Right atrium auricular region (tissue), 2 donors: ENCODE measurements at regions not wholly inside any gene's neighbourhood (a gene's known extent, or its start where the extent isn't known, plus 50 kb on each side); places are given as distances from the start of the nearest gene placed in this dataset.

Source experiments
- DNase-seq: peaks from one replicate; pipeline ENCODE4 v3.0.0-alpha.2; 2019; ENCODE audit warnings: low spot score
- H3K27ac ChIP-seq, 2 donors: fragments of 200-600 bp; sonication (generic); 1 replicate in 1 of 2; 2 replicates in 1 of 2; pipeline ENCODE4 v1.5.1; 2016 to 2019
- H3K27me3 ChIP-seq, 2 donors: fragments of 200-600 bp; sonication (generic); one replicate each; pipeline versions ENCODE4 v1.5.1 to v1.6.0; 2017 to 2019
- H3K36me3 ChIP-seq: fragments of 200-600 bp; sonication (generic); one replicate; pipeline ENCODE4 v1.5.1; 2016
- H3K4me1 ChIP-seq, 2 donors: fragments of 200-600 bp; sonication (generic); one replicate each; pipeline versions ENCODE4 v1.5.1 to v1.6.0; 2017 to 2019
- H3K4me3 ChIP-seq, 2 donors: fragments of 200-600 bp; sonication (generic); 1 replicate in 1 of 2; 2 replicates in 1 of 2; pipeline ENCODE4 v1.5.1; 2017 to 2019; ENCODE audit warnings: mild to moderate bottlenecking in 1 of 2, moderate library complexity in 1 of 2
- H3K9me3 ChIP-seq, 2 donors: fragments of 200-600 bp; sonication (generic); one replicate each; pipeline ENCODE4 v1.5.1; 2019
- CTCF ChIP-seq, 2 donors: fragments of 200-600 bp; sonication (generic); IDR thresholded peaks; one replicate each; pipeline ENCODE4 v1.5.1; 2019; ENCODE audit warnings: antibody characterized with exemption in 2 of 2

GRCh38 chr2:19504400-19505198 is 146.2 kb upstream of the OSR1 start:
- Histone ChIP-seq H3K27me3 (no peaks in the 10 kb centered on the region), H3K27ac (no peak overlapping the region), H3K4me3 (no peak overlapping the region), H3K36me3 (no peaks in the 10 kb centered on the region), H3K9me3 (no peaks in the 10 kb centered on the region), H3K4me1 (no peaks in the 10 kb centered on the region)
- DNase-seq: no peak
- TF ChIP-seq CTCF (IDR thresholded peaks at IDR 0.05): no peak

- no peak overlapping the region for H3K4me3 ChIP-seq
- H3K27me3 ChIP-seq: no peaks in the 10 kb centered on the region
- no peak overlapping the region for H3K27ac ChIP-seq
- no peaks in the 10 kb centered on the region for H3K4me1 ChIP-seq
- TF ChIP-seq CTCF (IDR thresholded peaks at IDR 0.05): no peak
- H3K9me3 ChIP-seq: no peaks in the 10 kb centered on the region
- no peak for DNase-seq
- no peaks in the 10 kb centered on the region for H3K36me3 ChIP-seq
Observed at GRCh38 chr2:19503915-19504314, 145.5 kb upstream of the OSR1 start.

GRCh38 chr2:19503406-19503805 is 145.0 kb upstream of the OSR1 start:
- no peaks in the 10 kb centered on the region for H3K9me3 ChIP-seq
- H3K27me3 ChIP-seq: no peaks in the 10 kb centered on the region
- no peak for TF ChIP-seq CTCF (IDR thresholded peaks at IDR 0.05)

GRCh38 chr2:19500126-19500525 is 141.7 kb upstream of the OSR1 start:
- DNase-seq: no peak
- Histone ChIP-seq H3K9me3 (no peaks in the 10 kb centered on the region), H3K27me3 (no peaks in the 10 kb centered on the region), H3K36me3 (no peaks in the 10 kb centered on the region), H3K27ac (no peak overlapping the region), H3K4me1 (no peaks in the 10 kb centered on the region), H3K4me3 (no peak overlapping the region)
- TF ChIP-seq CTCF (IDR thresholded peaks at IDR 0.05): no peak

More at GRCh38 chr2:19503406-19503805, 145.0 kb upstream of the OSR1 start:
- Histone ChIP-seq H3K27ac (no peak overlapping the region), H3K36me3 (no peaks in the 10 kb centered on the region), H3K4me3 (no peak overlapping the region), H3K4me1 (no peaks in the 10 kb centered on the region)
- no peak for DNase-seq

GRCh38 chr2:19496646-19497045 is 138.2 kb upstream of the OSR1 start:
- TF ChIP-seq CTCF (IDR thresholded peaks at IDR 0.05): no peak
- no peaks in the 10 kb centered on the region for H3K4me1 ChIP-seq
- H3K4me3 ChIP-seq: no peak overlapping the region

GRCh38 chr2:19494241-19494640 is 135.8 kb upstream of the OSR1 start:
- H3K27me3 ChIP-seq: no peaks in the 10 kb centered on the region
- no peak for DNase-seq
- no peak for TF ChIP-seq CTCF (IDR thresholded peaks at IDR 0.05)
- no peaks in the 10 kb centered on the region for H3K36me3 ChIP-seq
- H3K27ac ChIP-seq: no peak overlapping the region
- H3K4me3 ChIP-seq: no peak overlapping the region
- H3K4me1 ChIP-seq: no peaks in the 10 kb centered on the region
- no peaks in the 10 kb centered on the region for H3K9me3 ChIP-seq

More at GRCh38 chr2:19496646-19497045, 138.2 kb upstream of the OSR1 start:
- Histone ChIP-seq H3K27ac (no peak overlapping the region), H3K36me3 (no peaks in the 10 kb centered on the region), H3K9me3 (no peaks in the 10 kb centered on the region), H3K27me3 (no peaks in the 10 kb centered on the region)
- DNase-seq: no peak
